ENCODE measurements at regions not wholly inside any gene's neighbourhood (a gene's known extent, or its start where the extent isn't known, plus 50 kb on each side); places are given as distances from the start of the nearest gene placed in this dataset.
"Not testable (repeated sequence)": the region's sequence is repeated elsewhere in the genome, so short reads cannot be mapped to it uniquely, and the experiment has no call there.

DNA sequence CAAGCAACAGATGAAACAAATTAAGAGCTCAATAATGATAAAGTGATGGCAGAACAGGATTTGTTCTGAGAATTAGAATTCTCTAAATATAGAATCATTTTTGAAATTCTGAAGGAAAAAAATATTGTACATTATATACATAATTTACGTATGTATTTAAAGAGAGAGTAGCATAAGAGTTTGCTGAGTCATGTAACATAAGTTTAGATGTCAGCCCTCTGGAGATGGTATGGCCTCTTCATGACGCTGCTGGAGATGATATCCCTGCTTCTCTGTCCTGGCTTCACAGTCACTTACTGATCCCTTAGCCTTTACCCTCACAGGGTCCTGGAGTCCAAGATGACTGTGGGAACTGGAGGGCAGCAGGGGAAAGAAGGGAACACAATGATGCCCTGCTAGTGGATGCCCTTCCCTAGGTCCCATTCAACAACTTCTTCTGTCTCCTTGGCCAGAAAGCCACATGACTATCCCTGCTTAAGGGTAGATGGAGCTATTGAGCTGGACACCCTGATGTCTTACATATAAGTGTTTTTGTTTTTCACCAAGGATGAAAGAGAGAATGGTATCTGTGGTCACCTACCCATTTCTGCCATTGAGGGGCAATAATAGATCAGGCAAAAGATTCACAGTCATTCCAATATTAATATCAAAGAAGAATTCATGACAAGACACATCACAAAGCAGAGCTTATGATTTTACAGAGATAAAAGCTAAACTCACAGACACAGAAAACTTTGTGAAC lies 753.1 kb downstream of the TBC1D22A start:
- DNase-seq, result no peak

DNA sequence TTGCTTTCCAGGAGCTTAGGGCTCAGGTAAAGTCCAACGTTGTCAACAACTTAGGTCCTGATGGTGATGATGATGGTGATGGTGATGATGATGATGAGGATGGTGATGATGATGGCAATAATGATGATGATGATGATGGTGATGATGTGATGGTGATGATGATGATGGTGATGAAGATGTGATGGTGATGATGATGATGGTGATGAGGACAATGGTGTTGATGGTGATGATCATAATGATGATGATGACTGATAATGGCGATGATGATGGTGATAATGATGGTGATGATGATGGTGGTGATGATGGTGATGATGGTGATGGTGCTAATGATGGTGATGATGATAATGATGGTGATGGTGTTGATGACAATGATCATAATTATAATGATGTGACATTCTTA lies 750.2 kb downstream of the TBC1D22A start:
- no peak for DNase-seq

DNA sequence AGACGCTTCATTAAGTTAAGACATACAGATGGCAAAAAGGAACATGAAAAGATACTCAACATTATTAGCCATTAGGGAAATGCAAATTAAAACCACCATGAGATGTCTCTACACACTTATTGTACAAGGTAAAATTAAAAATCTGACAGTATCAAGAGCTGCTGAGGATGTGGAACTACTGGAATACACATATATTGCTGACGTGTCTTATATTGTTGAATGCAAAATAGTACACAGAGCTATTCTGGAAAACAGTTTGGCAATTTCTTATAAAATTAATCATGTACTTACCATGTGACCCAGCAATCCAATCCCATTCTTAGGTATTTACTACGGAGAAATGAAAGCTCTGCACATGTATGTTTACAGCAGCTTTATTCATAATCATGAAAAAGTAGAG lies 742.5 kb downstream of the TBC1D22A start:
- DNase-seq, result no peak

DNA sequence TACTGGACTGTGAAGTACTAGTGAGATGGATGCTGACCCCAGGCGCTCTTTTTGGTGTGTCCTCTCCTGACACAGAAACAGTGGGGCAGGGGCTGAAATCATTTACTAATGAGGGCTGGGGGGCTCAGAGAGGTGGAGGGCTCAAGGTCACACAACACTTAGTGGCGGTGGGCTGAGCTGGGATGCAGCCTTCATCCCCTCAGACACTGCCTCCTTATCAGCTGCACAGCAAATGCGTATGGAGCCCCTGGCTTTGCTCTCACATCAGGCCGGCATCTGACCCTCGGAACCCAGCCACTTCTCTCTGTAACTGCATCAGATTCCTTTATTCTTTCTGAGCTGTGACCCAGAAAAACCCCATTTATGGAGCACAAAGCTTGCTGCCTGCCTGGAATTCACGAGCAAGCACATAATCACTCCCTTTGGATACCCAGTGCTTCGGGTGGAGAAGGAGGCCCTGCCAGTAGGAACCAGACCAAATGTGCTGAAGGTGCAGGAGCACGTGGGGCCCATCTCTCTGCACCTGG lies 736.6 kb downstream of the TBC1D22A start:
- no peak for DNase-seq

DNA sequence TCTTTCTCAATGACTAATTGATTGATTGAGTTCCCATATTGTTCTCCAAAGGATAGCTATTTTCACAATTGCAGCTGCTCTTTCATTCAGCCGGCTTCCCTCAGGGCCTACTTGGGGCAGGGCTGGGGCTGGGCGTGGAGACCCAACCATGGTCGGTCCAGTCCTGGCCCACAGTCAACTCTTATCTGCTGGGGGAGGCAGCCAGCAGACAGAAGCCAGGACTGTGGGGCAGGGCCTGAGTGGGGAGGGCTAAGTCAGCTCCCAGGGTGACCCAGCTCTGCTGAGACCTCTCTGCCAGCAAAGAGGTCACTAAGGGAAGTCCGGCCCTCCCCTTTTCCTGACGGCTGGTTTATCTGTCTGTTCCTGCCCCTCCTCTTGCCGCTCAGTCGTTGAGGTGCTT lies 735.2 kb downstream of the TBC1D22A start:
- DNase-seq, result no peak

DNA sequence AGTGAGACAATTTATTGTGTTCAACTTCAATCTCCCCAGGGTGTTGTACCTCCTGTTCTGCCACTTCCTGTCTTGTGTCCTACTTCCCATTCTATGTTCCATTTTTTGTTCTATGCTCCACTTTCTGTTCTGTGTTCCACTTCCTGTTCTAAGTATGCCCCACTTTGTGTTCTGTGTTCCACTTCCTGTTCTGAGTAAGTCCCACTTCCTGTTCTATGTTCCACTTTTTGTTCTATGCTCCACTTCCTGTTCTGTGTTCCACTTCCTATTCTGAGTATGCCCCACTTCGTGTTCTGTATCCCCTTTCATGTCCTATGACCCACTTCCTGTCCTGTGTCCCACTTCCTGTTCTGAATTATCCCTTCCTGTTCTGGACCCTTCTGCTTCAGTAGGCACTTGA lies 732.7 kb downstream of the TBC1D22A start:
- no peak for DNase-seq

DNA sequence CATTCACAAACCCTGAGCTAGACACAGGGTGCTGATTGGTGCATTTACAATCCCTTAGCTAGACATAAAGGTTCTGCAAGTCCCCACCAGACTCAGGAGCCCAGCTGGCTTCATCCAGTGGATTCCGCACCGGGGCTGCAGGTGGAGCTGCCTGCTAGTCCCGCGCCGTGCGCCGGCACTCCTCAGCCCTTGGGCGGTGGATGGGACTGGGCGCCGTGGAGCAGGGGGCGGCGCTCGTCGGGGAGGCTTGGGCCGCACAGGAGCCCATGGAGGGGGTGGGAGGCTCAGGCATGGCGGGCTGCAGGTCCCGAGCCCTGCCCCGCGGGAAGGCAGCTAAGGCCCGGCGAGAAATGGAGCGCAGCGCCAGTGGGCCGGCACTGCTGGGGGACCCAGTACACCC lies 725.7 kb downstream of the TBC1D22A start:
- not testable (repeated sequence) for DNase-seq

DNA sequence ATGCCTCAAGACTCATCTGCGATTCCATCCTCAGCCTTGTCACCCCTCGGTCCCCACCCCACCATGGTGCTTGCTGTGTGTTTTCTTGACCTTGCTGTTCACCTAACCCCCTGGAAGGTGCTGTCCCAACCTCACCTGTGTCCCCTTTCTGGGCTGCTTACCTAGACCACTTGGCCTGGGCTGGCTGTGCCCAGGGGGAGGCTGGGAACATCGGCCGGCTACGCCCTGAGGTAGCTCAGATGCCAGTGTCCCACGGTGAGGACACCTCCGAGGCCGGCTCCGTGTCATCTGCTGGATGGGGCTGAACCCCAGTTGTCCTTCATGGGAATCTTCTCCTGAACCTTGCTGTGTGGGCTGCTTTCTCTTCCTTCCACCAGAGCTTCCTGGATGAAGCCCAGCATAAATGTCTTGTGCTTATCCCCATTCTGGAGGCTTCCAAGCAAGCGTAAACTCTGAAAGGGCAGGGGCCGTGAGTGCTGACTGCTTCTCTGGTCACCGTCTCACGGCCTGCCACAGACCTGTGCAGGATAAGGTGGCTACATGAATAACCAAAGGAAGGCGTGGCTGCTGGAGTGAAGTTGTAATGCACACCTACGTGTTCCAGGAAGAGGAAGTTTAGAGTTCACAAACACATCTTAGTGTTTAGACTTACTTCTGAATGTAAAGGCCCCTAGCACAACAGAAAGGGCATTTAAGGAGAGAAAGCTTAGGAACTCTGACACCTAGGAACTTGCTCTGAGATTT lies 724.3 kb downstream of the TBC1D22A start:
- DNase-seq, result no peak

DNA sequence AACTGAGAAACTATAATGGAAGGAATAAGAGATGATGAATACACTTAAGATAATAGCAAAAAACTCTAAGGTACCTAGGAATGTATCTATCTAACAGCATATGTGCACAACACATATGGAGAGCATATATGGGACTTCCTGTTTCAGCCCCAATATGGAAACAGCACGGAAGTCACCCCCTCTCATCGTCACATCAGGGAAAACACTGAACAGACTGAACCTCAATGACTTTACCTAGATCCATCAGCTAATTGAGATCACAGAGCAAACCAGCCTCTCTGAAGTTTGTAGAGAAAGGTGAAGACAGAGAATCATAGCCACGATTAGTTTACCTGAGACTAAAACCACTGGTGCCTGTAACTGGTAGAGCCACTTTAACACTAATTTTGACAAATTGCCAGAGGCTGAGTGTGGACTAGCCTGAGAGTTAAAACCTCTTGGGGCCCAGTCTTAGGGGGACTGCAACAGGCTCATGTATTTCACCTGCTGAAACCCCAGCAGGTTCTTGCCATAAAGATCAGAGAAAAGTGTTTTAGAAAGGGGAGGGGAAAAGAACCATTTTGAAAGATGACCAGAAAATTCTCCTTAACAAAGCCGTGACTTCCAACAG lies 722.6 kb downstream of the TBC1D22A start:
- DNase-seq, result no peak

DNA sequence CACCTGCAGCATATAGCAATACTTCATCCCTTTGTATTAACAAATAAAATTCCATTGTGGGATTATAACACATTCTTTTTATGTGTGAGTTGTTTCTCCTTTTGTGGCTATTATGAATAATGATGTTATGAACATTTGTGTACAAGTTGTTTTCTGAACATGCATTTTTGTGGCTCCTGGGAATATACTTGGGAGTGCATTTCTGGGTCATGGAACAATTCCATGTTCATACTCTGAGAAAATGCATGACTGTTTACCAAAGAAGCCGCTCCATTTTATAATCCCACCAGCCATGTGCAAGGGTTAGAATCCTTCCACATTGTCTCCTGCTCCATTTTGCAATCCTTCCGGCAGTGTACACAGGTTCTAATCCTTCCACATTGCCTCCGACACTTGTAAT lies 713.8 kb downstream of the TBC1D22A start:
- DNase-seq, result no peak

DNA sequence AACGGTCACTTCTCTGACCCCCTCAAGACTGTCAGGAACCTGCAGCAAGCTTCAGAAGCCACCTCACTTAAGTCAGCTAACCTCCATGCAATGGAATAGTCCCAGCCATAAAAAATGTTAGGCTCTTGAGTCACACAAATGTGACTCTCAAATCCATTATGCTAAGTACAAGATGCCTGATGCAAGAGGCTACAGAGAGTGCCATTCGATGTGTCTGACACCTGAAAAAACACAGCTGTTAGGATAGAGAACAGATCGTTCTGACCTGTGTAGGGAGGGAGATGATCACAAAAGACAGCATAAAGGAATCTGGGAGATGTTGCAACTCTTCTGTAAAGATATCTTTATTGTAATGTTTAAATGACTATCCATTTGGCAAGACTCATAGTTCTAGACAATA lies 712.4 kb downstream of the TBC1D22A start:
- no peak for DNase-seq

DNA sequence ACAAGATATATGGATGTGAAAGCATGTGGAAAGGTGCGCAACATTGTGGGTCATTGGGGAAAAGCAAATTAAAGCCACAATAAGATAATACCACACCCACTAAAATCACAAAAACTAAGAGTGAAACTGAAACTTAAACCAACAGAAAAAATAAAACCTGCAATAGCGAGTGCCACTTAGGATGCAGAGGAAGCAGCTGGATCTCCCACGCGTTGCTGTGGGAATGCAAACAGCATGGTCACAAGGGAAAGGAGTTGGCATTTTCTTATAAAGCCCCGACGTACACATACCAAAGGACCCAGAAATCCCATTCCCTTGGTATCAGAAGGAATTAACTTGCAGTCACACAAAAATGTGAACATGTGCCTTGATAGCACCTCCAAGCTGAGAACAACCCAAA lies 712.0 kb downstream of the TBC1D22A start:
- DNase-seq, result no peak

DNA sequence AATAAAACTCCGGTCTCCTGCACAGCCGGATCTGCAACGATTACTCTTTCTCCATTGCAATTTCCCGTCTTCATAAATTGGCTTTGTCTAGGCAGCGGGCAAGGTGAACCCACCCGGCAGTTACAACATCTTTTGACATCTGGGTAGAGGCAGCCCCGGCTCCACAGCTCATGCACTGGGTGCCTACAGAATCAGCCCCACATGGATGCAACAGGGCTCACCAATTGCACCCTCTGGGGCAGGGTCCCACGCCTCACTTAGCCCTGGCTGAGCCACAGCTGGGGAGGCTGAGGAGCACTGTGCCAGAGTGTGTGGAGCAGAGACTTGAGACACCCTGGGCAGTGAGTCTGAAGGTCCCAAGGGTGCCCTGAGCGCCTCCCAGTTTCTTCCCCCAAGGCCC lies 710.2 kb downstream of the TBC1D22A start:
- no peak for DNase-seq

DNA sequence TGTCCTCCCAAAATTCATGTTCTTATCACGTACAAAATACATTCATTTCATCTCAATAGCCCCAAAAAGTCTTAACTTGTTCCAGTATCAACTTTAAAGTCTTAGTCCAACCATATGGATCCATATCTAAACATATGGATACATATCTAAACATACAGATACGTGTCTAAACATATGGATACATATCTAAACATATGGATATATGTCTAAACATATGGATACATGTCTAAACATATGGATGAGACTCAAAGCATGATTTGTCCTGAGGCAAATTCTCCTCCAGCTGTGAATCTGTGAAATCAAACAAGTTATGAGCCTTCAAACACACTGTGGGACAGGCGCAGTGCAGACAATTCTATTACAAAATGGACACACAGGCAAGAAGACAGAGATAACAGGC lies 709.0 kb downstream of the TBC1D22A start:
- no peak for DNase-seq

DNA sequence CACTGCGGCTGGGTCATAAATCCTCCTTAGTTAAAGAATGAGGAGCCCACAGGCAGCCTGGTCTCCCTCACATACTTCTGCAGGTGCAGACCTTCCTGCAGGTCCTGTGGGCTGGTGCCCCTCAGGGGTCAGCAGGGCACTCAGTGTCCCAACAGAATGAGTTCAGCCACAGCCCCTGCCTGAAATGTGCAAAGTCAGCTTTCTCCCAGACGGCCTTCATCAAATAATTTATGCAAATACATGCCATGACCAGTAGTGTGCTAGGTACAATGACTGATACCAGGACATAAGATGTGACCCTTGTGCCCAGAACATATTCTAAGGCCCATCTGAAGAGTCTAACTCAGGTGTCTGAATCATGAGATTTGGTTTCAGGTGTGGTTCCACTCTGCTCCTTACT lies 703.4 kb downstream of the TBC1D22A start:
- DNase-seq, result no peak

DNA sequence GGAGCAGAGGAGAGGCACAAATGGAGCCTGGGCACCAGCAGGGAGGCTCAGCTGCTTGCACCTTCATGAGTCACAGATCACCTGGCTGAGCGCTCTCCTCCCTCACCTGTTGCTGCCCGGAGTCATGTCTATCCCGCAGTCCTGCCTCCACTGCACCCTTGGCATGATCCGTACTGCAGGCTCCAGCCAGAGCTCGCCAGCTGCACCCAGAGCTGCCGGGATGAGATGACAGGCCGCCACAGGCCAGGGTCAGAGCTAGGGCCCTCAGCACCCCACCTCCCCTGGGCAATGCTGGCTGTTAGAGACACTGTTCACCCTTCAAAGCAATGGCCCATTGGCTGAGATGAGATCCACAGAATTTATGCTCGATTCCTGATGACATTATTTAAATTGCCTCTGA lies 702.8 kb downstream of the TBC1D22A start:
- no peak for DNase-seq

DNA sequence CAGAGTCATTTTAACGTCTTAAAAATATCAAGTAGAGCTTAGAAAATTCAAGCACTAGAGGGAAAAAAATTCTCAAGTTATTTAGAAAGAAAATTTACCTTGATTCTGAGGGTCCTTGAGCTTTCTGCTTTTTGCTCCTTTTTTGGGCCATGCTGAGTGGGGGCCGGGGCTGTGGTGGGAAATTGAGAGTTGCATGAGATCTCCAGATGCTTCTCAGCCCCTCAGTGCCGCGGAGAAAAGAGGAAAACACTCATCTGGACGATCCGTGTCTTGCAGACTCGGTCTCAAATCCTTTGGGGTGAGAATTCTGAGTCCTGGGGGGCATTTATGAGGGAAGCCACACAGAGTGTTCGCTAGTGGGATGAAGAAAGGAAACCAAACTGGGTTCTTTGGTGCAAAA lies 700.8 kb downstream of the TBC1D22A start:
- no peak for DNase-seq

DNA sequence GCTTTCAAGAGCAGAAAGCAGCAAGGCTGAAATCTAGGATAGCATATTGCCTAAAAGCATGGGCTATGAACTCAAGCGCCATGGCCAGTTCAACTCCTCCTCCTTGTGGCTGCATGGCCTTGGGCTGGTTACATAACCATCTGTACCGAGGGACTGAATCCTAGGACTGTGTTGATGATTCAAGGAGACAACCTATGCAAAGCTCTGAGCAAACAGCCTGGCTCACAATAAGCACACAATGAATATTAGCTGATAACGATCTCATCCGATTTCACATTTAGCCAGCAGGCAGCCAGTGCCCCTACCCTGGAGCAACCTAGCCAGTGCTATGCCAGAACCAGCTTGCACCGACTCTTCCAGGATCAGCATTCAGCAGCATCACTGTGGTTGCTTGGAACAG lies 698.4 kb downstream of the TBC1D22A start:
- no peak for DNase-seq

DNA sequence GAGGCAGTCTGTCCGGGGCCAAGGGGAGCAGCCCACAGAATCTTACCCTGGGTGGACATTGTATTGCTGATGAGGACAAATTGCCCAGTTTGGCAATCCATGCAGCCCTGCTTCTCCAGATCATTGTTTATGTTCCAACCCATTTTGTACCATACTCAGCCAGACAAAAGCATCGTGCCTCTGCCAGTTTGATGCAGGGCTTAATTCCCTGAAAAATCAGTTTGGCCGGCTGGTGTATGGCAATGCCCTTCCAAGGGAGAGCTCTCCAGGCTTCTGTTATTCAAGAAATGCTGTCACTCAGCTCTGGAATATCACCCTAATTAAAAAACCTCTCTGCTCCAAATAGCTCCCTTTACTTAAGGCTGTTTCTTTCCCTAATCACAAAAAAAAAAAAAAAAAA lies 697.7 kb downstream of the TBC1D22A start:
- DNase-seq, result no peak

DNA sequence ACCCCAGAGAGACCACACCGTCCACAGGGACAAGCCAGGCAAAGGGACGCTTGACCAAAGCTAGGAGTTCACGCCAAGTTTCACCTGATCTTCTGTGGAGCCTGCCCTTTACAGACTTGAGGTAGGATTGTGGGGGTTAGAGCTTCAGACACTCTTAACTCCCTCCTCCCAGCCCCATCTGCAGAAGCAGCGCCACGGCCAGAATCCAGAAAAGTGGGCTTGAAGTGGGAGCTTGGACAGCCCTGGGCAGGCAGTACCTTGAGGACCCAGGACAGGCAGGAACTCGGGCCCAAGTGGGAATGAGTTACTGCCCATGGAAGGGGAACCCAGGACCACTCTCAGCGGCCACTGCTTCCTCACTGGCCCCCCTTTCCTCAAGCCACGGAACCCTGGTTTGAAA lies 695.9 kb downstream of the TBC1D22A start:
- no peak for DNase-seq

DNA sequence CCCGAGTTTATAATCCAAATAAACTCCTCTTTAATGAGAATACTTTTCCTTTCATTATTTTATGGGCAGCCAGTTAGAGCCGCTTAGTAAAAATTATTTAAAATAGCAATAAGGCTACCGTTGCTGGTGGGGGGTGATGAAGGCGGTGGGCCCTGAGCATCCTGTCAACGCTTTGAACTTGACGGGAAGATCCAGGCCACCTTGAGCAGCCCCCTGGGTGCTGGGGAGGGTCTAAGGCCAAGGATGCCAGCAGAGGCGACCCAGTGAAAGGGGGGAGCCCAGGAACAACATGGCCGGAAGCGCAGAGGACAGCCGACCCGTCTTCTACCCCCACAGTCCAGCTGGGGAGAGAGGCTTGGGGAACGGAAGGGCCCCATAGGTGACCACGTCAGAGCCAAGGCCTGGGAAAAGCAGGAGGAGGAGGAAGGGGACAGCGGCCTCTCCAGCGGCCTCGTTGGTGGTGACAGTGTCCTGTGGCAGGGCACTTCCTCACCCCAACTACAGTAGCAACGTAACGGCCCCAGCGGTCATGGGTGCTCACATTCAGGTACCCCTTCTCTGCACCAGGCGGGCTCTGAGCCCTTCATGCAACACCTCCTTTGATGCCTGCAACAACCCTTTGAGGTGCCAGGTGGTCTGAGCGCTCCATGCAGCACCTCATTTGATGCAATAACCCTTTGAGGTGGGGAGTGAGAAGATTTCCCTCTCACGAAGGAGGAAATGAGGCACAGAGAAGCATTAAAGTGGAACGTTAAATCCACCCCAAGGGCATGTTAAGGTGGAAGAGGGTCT lies 695.3 kb downstream of the TBC1D22A start:
- no peak for DNase-seq

DNA sequence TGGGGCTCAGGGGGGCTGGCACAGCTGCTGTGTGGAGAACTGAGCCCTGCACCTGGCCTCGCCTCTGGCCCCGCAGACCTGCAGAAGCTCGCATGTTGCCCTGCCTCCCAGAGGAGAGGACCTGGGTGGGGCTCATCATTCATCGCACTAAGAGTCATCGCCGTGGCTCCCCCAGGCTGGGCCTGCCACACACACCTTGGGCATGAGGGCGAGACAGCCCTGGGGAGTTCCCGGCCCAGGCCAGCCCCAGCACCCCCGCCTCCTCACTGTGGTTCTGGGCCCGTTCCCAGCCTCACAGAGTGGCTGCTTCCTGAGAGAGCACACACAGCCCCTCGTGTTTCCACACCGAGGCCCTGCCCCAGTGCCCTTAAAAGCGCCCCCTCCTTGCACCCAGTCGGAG lies 694.6 kb downstream of the TBC1D22A start:
- DNase-seq, result no peak

DNA sequence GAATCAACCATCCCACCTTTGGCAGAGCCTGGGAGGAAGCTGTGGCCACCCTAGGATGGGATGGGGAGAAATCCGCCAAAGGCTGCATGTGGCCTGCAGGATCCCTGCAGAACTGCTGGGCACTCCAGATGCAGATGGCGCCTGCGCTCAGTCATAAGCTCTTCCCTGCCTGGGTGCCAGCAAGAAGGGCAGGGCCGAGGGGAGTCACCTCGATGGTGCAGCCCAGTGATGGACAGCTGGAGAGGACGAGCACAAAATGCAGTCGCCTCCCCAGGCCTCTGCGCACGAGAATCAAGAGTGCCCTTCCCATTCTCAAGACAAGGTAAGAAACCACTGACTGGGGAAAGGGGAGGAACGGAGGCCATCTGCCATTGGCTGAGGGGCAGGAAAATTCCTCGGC lies 693.6 kb downstream of the TBC1D22A start:
- DNase-seq, result no peak

Data from skin of body (tissue), 1 donor.